ENCODE measurements at regions not wholly inside any gene's neighbourhood (a gene's known extent, or its start where the extent isn't known, plus 50 kb on each side); places are given as distances from the start of the nearest gene placed in this dataset.
"Not testable (repeated sequence)": the region's sequence is repeated elsewhere in the genome, so short reads cannot be mapped to it uniquely, and the experiment has no call there.

GRCh38 chr6:169869301-169869700, 117.9 kb downstream of the ERMARD start:
- no peak for DNase-seq

GRCh38 chr6:169868458-169868857, 117.0 kb downstream of the ERMARD start:
- DNase-seq: peak; percentile 47

GRCh38 chr6:169867751-169868191, 116.3 kb downstream of the ERMARD start:
- no peak for DNase-seq

- no peak for DNase-seq
These were observed 115.5 kb downstream of the ERMARD start for GRCh38 chr6:169866668-169867521.

GRCh38 chr6:169866140-169866534, 114.7 kb downstream of the ERMARD start:
- no peak for DNase-seq

GRCh38 chr6:169865346-169866139, 114.1 kb downstream of the ERMARD start:
- DNase-seq: no peak

- no peak for DNase-seq
These were observed 113.0 kb downstream of the ERMARD start for GRCh38 chr6:169864148-169865020.

GRCh38 chr6:169863710-169864109, 112.3 kb downstream of the ERMARD start:
- DNase-seq: no peak

GRCh38 chr6:169862892-169863525, 111.6 kb downstream of the ERMARD start:
- DNase-seq: no peak

GRCh38 chr6:169862043-169862891, 110.8 kb downstream of the ERMARD start:
- no peak for DNase-seq

GRCh38 chr6:169861431-169862042, 110.1 kb downstream of the ERMARD start:
- no peak for DNase-seq

GRCh38 chr6:169859978-169860703, 108.7 kb downstream of the ERMARD start:
- DNase-seq: no peak

GRCh38 chr6:169859401-169859977, 108.1 kb downstream of the ERMARD start:
- DNase-seq: no peak

- DNase-seq: no peak
These were observed 107.5 kb downstream of the ERMARD start for GRCh38 chr6:169858935-169859351.

GRCh38 chr6:169858293-169858934, 107.0 kb downstream of the ERMARD start:
- DNase-seq: no peak

GRCh38 chr6:169857343-169858292, 106.2 kb downstream of the ERMARD start:
- no peak for DNase-seq

- not testable (repeated sequence) for DNase-seq
These were observed 105.3 kb downstream of the ERMARD start for GRCh38 chr6:169856442-169857342.
